ENCODE measurements at regions not wholly inside any gene's neighbourhood (a gene's known extent, or its start where the extent isn't known, plus 50 kb on each side); places are given as distances from the start of the nearest gene placed in this dataset.

- no peak for TF ChIP-seq CTCF (IDR thresholded peaks at IDR 0.05)
- TF ChIP-seq POLR2A (IDR thresholded peaks at IDR 0.05): no peak
Measured at GRCh38 chr21:19420565-19420964, 1017.0 kb upstream of the TMPRSS15 start.
